Parathyroid adenoma (tissue), 2 donors: ENCODE measurements at regions not wholly inside any gene's neighbourhood (a gene's known extent, or its start where the extent isn't known, plus 50 kb on each side); places are given as distances from the start of the nearest gene placed in this dataset.

Source experiments
- H2AFZ ChIP-seq: fragments of 300-600 bp; sonication (generic); one replicate; pipeline ENCODE4 v1.7.0; 2017; ENCODE audit warnings: antibody characterized with exemption, mild to moderate bottlenecking
- H3K27ac ChIP-seq: fragments of 300-600 bp; sonication (generic); one replicate; pipeline ENCODE4 v1.7.0; 2017
- H3K27me3 ChIP-seq: fragments of 300-600 bp; sonication (generic); one replicate; pipeline ENCODE4 v1.7.0; 2017; ENCODE audit warnings: low read length; ENCODE audit not compliant: control insufficient read depth, insufficient read depth
- H3K36me3 ChIP-seq: fragments of 300-600 bp; sonication (generic); one replicate; pipeline ENCODE4 v1.7.0; 2017; ENCODE audit warnings: low read length; ENCODE audit not compliant: control insufficient read depth, insufficient read depth
- H3K4me1 ChIP-seq: fragments of 300-600 bp; sonication (generic); one replicate; pipeline ENCODE4 v1.7.0; 2017; ENCODE audit warnings: control low read depth
- H3K4me2 ChIP-seq: fragments of 300-600 bp; sonication (generic); one replicate; pipeline ENCODE4 v1.7.0; 2017; ENCODE audit warnings: low read length
- H3K4me3 ChIP-seq: fragments of 300-600 bp; sonication (generic); one replicate; pipeline ENCODE4 v1.7.0; 2017; ENCODE audit warnings: low read depth, low read length
- H3K79me2 ChIP-seq: fragments of 300-600 bp; sonication (generic); one replicate; pipeline ENCODE4 v1.7.0; 2017; ENCODE audit warnings: control low read depth
- H3K9ac ChIP-seq: fragments of 300-600 bp; sonication (generic); one replicate; pipeline ENCODE4 v1.7.0; 2017; ENCODE audit warnings: mild to moderate bottlenecking
- H3K9me3 ChIP-seq: fragments of 300-600 bp; sonication (generic); one replicate; pipeline ENCODE4 v1.7.0; 2017; ENCODE audit warnings: low read length; ENCODE audit not compliant: control insufficient read depth
- CTCF ChIP-seq: fragments of 300-600 bp; sonication (generic); IDR thresholded peaks from one replicate; pipeline ENCODE4 v1.7.0; 2017; ENCODE audit warnings: antibody characterized with exemption, mild to moderate bottlenecking
- donor health status: primary hyperparathyroidism.

GRCh38 chr1:80657044-80657643 lies 1143.6 kb upstream of the ADGRL2 start:
- Histone ChIP-seq H3K4me3 (no peak overlapping the region), H3K9me3 (no peaks in the 10 kb centered on the region), H3K4me1 (no peaks in the 10 kb centered on the region), H3K27ac (no peak overlapping the region), H3K4me2 (no peak overlapping the region), H3K27me3 (no peaks in the 10 kb centered on the region), H3K9ac (no peak overlapping the region), H3K36me3 (no peaks in the 10 kb centered on the region), H3K79me2 (no peaks in the 10 kb centered on the region), H2AFZ (no peak overlapping the region)
- no peak for TF ChIP-seq CTCF

GRCh38 chr1:80656641-80657040 lies 1144.1 kb upstream of the ADGRL2 start:
- no peaks in the 10 kb centered on the region for H3K36me3 ChIP-seq
- no peak overlapping the region for H2AFZ ChIP-seq
- H3K4me2 ChIP-seq: no peak overlapping the region
- TF ChIP-seq CTCF: no peak
- no peak overlapping the region for H3K4me3 ChIP-seq
- H3K9me3 ChIP-seq: no peaks in the 10 kb centered on the region
- no peaks in the 10 kb centered on the region for H3K4me1 ChIP-seq
- no peak overlapping the region for H3K27ac ChIP-seq
- no peaks in the 10 kb centered on the region for H3K79me2 ChIP-seq
- no peak overlapping the region for H3K9ac ChIP-seq
- no peaks in the 10 kb centered on the region for H3K27me3 ChIP-seq

- H3K27ac ChIP-seq: no peak overlapping the region
- H3K9ac ChIP-seq: no peak overlapping the region
- no peaks in the 10 kb centered on the region for H3K9me3 ChIP-seq
- no peak overlapping the region for H2AFZ ChIP-seq
- no peaks in the 10 kb centered on the region for H3K4me1 ChIP-seq
- no peak overlapping the region for H3K4me2 ChIP-seq
- no peaks in the 10 kb centered on the region for H3K36me3 ChIP-seq
- no peaks in the 10 kb centered on the region for H3K79me2 ChIP-seq
- H3K4me3 ChIP-seq: no peak overlapping the region
- no peaks in the 10 kb centered on the region for H3K27me3 ChIP-seq
- TF ChIP-seq CTCF: no peak
Observed at GRCh38 chr1:80656014-80656636, 1144.6 kb upstream of the ADGRL2 start.

GRCh38 chr1:80646053-80646452 lies 1154.7 kb upstream of the ADGRL2 start:
- TF ChIP-seq CTCF: no peak
- H2AFZ ChIP-seq: no peak overlapping the region

GRCh38 chr1:80645621-80646020 lies 1155.1 kb upstream of the ADGRL2 start:
- Histone ChIP-seq H3K4me1 (no peaks in the 10 kb centered on the region), H3K79me2 (no peaks in the 10 kb centered on the region), H3K4me3 (no peak overlapping the region), H3K9ac (no peak overlapping the region), H3K27me3 (no peaks in the 10 kb centered on the region), H3K9me3 (peaks cover 3% of the 10 kb centered on the region), H3K27ac (no peak overlapping the region), H2AFZ (no peak overlapping the region), H3K4me2 (no peak overlapping the region), H3K36me3 (peaks cover 4% of the 10 kb centered on the region)
- no peak for TF ChIP-seq CTCF

More at GRCh38 chr1:80646053-80646452, 1154.7 kb upstream of the ADGRL2 start:
- H3K36me3 ChIP-seq: peaks cover 4% of the 10 kb centered on the region
- no peak overlapping the region for H3K9ac ChIP-seq
- no peaks in the 10 kb centered on the region for H3K27me3 ChIP-seq
- no peaks in the 10 kb centered on the region for H3K4me1 ChIP-seq
- H3K79me2 ChIP-seq: no peaks in the 10 kb centered on the region
- H3K9me3 ChIP-seq: peaks cover 3% of the 10 kb centered on the region
- no peak overlapping the region for H3K4me3 ChIP-seq
- H3K27ac ChIP-seq: no peak overlapping the region
- H3K4me2 ChIP-seq: no peak overlapping the region
